ENCODE measurements at regions not wholly inside any gene's neighbourhood (a gene's known extent, or its start where the extent isn't known, plus 50 kb on each side); places are given as distances from the start of the nearest gene placed in this dataset.

GRCh38 chr9:90365666-90366065, 277.0 kb downstream of the DIRAS2 start:
- no peak for DNase-seq

DNA sequence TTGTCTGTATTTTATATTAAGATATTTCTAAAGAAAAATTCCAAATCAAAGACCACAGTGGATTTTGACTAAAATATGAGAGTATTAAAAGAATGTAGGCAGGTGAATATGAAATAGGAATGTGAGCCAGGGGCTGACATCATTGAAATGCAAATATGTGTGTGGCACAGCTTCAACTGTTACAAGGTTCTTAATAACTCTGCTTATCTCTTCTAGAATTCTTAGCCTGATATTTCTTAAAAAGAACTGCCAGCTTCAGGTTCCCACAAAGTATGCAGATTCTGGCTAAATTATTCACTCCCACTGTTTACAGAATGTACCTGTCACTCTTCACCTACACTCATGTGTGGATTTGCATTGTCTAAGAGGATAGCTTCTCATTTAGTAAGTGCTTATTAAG, 274.4 kb downstream of the DIRAS2 start:
- no peak for DNase-seq

- no peak for DNase-seq
Observed at GRCh38 chr9:90368928-90369327, 273.7 kb downstream of the DIRAS2 start.

DNA sequence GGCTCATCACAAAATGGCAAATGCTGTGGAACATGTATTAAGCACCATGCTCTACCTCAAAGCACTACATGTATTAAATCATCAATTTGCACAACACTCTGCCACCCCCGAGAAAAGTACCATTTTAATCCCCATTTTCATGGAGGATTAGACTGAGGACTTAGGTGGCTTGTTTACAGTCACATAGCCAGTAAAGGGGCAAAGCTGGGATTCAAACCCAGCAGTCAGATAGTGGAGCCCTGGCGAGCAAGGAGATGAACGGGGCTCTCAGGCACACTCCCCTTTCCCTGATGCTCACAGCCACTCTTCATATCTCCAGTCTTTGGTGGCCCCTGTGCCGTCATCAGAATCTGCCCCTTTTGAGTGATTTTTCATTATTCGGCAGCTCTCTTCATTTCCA, 262.9 kb downstream of the DIRAS2 start:
- no peak for DNase-seq

GRCh38 chr9:90385146-90385545, 257.5 kb downstream of the DIRAS2 start:
- DNase-seq: no peak

DNA sequence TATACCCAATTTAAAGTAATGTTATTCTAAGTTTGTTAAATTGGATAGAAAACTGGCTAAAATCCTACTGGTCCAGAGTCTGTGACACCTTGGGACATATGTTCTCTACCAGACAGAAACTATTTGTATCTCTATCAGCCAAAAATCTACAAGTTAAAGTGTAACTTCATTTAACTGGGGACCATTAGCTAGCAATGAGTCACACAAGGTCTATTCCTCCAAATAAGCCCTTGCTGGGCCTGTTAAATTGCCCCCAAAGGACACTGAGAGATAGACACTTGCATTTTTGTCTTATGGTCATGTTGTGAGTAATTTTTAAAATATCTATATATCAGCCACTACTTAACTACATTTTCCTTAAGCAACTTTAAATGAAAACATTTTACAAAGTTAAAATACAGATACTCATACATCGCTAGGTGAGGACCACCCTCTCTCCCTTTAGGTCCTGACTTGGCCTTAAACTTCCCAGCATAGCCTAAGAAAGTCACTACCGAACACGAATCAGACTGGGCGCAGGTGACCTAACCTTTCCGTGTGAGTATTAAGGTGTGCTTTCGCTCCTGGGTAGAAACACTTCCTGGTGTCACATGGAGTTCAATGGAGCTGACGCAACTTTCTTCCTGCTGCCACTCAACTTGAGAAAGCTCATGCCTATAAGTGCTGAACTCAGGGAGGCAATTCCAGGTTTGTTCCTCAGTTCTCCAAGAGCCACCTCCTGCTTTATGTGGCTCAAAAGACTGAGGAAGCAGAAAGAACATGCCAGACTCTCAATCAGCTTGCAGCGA, 249.1 kb downstream of the DIRAS2 start:
- no peak for DNase-seq

DNA sequence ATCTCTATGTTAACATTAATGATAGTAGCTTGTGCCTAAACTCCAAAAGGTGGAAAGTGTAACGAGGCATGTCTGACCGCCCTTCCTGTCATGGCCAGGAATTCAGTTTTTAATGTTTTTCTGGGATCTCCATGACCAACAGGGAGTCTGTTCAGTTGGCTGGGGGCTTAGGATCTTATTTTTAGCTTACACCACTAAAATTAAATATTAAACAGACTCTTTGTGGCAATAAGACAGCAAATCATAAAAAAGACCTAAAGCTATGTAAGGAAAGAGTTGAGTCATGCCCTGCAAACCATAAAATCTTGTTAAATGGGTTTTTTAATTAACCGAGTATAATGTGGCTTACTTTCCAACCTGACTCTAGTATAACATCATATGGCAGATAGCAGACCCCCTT, 247.8 kb downstream of the DIRAS2 start:
- no peak for DNase-seq

DNA sequence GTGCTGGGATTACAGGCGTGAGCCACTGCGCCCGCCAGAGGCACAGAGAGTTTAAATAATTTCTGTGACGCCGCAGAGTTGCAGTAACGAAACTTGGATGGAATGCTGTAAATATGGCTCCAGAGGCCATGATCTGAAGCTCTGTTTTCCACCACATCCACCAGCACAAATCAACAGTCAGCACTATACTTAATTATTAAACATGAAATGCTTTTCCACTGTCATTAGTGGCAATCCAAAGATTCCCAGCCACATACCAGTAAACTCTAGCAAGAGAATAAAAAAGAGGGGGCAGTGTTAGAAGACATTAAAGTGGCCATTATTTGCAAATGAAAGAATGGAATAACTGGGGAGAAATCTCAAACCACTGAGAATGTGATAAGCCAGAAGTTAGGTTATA, 242.5 kb downstream of the DIRAS2 start:
- DNase-seq: no peak

- no peak for DNase-seq
Observed at GRCh38 chr9:90408659-90409058, 234.0 kb downstream of the DIRAS2 start.

- DNase-seq: no peak
Observed at GRCh38 chr9:90419221-90419851, 223.3 kb downstream of the DIRAS2 start.

DNA sequence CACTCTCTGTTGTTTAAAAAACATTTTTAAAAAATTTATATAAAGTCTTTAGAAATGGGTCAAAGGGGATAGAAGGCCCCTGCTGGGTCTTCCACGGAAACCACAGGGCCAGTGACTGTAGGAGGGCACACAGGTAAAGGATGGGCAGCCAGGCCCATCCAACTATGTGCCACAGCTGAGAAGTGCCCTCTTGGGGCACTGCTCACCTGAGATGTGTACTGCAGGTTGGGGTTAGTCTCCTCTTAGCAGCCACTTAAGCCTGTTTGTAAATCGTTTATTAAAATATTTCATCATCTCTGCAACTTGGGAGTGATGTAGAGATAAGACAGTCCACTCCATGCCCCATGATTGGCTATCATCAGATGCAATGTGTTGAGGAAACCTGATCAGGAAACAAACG, 222.4 kb downstream of the DIRAS2 start:
- DNase-seq: no peak

DNA sequence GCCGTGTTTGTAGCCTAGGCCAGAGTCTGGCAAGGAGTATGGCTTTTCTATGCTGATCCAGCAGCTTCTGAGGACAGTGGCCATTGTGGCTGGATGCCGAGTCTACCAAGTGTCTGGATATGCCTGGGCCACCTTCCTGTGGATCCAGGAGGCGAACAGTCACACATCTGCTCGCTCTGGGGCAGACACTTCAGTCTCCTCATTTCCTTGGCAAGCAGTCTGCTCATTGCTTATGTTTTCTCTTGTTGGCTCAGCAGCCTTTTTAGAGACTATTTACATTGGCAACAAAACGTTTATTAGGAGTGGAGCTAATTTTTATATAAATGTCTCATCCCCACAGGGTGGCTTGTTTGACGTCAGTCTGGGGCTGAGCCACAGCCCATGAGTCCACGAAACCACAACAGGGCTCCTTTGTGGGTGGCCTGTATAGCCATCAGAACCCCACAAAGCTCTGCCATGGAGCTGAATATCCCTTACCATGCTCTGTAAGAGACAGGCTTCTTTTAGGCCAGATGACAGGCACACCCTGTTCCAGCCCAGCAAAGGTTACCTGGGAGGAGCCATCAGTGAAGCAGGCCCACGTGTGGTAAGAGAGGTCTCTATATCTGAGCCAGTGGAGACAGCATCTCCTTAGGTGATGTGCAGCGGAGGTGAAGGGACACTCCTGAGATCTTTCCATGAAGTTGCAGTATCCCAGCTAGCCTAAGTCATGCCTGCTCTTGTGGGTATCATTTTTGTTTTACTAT, 221.7 kb downstream of the DIRAS2 start:
- no peak for DNase-seq

GRCh38 chr9:90421786-90422185, 220.8 kb downstream of the DIRAS2 start:
- DNase-seq: no peak

DNA sequence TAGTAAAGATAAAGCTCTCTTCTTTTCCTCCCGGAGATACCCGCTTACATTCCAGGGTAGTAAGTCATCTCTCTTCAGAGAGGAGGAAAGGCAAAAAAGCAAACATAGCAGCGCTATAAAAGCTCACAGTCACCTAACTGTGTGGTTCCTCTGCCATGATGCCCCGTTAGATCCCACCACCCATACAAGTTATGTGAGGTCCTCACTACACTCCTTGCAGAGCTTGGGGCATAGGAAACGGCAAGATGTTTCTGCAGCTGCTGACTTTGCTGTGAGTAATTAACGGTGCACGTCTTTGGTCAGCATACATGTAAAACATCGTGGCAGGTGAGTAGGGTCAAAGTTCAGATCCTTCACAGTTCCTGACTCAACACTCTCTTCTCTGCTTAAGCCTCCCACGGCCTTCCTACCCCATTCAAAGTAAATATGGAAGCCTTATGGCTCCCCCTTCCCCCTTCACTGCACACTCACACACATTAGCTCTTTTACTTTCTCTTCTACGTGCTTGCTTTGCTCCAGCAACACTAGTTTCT, 218.9 kb downstream of the DIRAS2 start:
- DNase-seq: no peak

- DNase-seq: no peak
Observed at GRCh38 chr9:90428517-90428916, 214.1 kb downstream of the DIRAS2 start.

DNA sequence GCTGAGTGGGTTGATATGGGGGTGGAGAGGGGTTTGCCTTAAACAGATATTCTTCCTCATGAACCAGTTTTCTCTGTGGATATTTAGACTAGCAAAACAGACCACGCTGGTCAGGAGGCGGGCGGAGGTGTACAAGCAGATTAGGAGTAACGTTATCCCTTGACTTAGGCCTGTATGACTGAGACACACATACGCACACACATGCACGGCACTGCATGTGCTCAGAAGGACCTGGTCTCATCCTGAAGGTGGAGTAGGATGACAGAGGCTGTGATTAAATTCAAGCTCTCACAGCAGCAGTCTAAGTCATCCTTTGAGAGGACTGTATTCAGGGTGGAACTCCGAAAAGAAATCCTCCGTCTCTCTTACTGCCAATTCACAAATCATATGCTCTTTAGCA, 209.7 kb downstream of the DIRAS2 start:
- no peak for DNase-seq

- no peak for DNase-seq
Observed at GRCh38 chr9:90433398-90433941, 209.2 kb downstream of the DIRAS2 start.

DNA sequence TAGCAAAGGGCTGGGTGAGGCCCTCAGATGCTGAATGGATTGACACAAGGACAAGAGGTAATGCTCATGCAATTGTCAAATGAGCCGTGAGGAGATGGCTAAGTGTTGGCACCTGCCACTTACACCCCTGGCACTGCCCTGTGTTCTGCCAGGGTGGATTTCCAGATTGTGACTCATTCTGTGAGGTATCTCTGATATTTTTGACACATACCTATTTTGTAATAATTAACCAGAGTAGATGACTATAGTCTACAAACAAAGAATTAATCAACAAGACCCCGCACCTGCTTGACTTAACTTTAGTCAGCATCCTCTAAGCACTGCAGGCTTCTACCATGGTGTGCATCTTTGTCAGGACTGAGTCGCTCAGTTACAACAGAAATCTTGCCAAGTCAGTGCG, 200.8 kb downstream of the DIRAS2 start:
- no peak for DNase-seq

- DNase-seq: no peak
Observed at GRCh38 chr9:90442723-90443122, 199.9 kb downstream of the DIRAS2 start.

GRCh38 chr9:90444609-90445204, 197.9 kb downstream of the DIRAS2 start:
- DNase-seq: no peak

- DNase-seq: no peak
Observed at GRCh38 chr9:90445391-90445790, 197.2 kb downstream of the DIRAS2 start.

GRCh38 chr9:90446200-90446948, 196.2 kb downstream of the DIRAS2 start:
- DNase-seq: no peak
